ENCODE measurements at regions not wholly inside any gene's neighbourhood (a gene's known extent, or its start where the extent isn't known, plus 50 kb on each side); places are given as distances from the start of the nearest gene placed in this dataset.
"Not testable (repeated sequence)": the region's sequence is repeated elsewhere in the genome, so short reads cannot be mapped to it uniquely, and the experiment has no call there.

DNA sequence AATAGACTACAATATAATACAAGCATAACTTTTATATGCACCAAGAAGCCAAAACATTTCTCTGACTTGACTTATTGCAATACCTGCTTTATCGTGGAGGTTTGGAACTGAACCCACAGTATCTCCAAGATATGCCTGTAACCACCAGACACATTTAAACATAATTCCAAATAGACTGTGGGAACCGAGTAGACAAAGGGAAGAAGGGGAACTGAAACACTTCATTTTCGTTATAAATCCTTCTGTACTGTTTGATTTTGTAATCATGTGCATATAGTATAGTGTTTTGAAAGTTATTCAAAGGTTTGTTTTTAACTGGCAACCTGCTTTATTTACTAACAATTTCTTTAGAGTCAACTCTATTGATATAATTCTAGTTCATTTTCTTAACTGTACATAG lies 154.9 kb upstream of the BEND6 start:
- DNase-seq: no peak

DNA sequence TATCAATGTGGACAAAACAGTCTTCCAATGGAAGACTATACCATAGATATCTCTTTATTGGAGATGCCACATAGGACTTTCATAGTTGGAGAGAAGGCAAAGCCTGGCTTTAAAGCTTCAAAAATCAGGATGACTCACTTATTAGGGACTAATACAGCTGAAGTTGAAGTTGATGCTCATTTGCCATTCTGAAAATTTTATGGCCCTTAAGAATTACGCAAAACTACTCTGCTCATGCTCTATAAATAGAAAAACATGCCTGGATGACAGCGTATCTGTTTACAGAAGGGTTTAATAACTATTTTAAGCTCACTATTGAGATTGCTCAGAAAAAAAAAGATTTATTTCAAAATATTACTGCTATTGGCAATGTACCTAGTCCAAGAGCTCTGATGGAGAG lies 155.5 kb upstream of the DST start:
- no peak for DNase-seq

DNA sequence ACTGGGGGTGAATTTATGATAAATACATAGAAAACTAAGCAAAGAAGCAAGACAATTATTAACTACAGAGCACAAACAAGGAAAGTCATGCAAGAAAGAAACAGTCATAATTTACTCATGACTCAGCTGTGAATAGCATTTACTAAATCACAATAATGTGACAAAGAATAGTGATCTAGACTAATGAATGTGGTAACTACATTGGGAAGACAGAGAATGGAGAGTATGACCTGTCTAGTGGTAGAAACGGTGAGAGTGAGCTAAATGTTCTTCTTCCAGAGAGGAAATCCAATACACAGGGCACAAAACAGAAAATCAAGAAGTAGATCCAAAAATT lies 153.5 kb upstream of the DST start:
- DNase-seq: no peak

DNA sequence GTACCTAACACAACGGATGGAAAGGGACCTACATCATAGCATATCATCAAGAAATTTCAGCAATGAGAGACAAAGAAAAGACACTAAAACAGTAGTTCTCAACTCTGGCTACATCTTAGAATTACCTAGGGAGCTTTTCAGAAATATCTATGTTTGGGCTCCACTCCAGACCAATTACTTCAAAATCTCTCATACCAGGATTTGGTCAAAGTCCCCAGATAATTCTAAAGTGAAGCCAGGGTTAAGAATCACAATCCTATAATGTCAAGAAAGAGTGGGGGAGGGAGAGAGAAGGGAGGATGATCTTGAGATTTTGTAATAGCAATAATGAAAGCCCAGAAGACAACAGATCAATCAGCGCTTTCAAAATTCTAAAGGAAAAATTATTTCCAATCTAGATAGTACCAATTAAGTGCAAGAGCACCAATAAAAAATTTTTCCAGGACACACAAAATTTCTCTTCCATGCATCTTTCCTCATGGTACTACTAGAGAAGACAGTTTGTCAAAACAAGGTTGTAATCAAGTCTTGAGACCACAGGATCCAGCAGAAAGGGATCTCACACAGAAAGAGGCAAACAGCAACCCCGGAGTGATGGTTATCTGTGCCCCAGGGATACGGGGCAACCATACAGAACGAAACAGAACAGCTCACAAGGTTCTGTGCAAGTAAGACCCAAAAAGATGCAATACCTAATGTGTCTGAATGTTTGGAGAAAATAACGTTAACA lies 152.9 kb upstream of the DST start:
- no peak for DNase-seq

DNA sequence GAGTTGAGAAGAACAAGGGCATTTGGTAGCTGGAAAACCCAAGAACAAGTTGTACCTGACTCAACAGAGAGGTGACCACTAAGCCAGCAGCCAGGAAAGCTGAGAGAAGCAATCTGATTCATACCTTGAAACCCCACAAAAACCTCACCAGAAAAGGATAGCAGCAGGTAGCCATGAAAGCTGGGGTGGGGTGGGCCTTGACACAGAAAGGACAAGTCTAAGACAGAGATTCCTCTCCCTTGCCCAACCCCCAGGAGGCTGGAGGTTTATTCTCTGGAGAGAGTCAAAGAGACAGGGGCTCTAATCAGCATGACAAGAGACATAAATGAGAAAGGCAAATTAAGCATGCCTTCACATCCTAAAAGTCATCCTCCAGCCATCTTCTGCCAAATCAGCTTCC lies 151.7 kb upstream of the DST start:
- no peak for DNase-seq

DNA sequence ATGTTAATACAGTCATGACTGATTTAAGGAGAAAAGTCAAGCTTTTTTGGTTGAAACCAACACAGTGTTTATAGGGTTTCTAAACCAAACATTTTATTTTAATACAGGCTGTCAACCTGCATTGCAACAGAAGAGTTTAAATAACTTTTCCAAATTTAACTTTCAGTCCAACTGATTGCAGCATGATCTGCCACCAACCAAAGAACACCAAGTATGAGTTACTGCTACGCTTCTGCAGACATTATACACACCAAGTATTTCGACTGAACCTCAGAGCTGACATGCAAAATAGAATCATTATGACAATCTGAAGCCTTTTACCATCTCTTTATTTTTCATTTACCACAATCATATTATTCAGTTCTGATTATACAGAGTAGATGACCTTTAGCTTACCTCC lies 151.2 kb upstream of the DST start:
- DNase-seq: no peak

DNA sequence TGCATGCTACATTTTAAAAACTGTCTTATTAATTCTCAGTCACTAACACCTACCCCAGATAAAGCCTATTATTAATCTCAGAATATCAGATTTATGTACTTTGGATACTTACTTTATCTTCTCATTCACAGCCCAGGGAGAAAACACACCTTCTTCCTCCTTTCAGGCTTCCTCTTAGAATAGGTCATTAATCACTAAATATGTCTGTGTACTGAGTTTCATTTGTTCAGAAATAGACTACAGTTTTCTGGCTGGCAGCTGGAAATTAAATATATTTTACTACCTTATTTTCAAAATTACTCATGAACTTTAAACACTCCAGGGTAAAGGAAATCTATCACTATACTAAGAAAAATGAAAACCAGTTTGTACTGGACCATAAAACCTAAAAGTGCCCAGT lies 147.7 kb upstream of the DST start:
- DNase-seq: no peak

DNA sequence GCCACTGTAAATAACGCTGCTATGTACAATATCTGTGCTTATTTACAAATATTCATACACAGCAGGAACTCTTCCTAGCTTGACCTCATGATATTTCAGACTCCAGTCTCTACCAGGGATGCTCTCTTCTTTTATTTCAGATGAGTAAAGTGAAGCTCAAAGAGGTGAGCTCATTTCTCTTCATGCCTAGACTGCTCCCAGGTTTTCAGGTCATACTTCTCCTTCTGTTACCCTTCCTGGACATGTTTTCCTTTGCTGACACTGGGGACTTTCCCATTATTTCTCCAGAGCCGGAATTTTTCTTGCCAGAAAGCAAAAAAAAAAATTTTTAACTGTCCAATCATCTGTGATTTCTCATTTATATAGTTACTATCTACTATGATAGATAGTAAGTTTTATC lies 147.2 kb upstream of the DST start:
- no peak for DNase-seq

DNA sequence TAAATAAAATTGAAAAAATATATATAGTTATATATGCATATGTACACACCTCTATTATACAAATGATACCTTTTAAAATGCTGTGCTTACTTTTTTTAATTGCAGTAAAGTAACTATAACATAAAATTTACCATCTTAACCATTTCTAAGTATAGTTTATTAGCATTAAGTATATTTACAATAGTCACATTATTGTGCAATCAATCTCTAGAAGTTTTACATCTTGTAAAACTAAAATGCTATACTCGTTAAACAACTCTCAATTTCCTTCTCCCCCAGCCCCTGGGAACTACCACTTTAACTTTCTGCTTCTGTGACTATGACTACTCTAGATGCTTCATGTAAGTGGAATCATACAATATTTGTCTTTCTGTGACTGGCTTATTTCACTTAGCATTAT lies 146.7 kb upstream of the DST start:
- no peak for DNase-seq

DNA sequence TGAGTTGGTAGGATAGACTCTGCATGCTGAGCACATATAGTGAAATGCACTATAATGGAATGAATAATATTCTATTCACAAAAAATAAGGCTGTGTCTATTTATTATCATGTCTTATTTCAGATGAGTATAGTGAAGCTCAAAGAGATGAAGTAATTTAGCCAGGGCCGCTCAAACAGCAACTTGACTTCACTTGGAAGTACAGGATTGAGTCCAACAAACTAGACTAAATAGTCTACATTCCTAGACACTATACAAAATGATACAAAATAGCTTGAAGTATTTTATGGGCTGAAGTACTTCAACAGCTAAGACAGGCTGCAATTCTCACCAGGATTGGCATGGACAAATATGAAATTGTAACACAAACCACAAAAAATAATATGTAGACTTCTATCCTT lies 144.5 kb upstream of the DST start:
- DNase-seq: no peak

DNA sequence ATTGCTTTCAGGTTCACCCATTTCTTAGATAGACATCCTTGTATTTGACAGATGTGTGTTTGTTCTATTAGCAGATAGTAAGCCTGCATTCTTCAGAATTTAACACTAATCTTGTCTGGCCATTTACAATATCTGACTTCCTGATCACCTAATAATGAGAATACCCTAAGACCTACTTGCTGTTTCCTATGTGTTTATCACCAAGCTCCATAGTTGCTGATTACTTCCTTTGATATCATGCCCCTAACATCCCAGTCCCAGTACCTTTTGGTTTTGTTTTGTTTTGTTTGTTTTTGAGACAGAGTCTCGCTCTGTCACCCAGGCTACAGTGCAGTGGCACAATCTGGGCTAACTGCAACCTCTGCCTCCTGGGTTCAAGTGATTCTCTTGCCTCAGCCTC lies 143.6 kb upstream of the DST start:
- DNase-seq: no peak

DNA sequence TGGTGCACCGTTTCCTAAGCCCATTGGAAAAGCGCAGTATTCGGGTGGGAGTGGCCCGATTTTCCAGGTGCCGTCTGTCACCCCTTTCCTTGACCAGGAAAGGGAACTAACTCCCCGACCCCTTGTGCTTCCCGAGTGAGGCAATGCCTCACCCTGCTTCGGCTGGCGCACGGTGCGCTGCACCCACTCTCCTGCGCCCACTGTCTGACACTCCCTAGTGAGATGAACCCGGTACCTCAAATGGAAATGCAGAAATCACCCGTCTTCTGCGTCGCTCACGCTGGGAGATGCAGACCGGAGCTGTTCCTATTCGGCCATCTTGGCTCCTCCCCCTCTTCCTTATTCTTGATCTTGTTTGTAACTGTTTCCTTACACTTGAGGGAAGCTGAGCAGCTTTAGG lies 142.8 kb upstream of the DST start:
- DNase-seq: not testable (repeated sequence)

DNA sequence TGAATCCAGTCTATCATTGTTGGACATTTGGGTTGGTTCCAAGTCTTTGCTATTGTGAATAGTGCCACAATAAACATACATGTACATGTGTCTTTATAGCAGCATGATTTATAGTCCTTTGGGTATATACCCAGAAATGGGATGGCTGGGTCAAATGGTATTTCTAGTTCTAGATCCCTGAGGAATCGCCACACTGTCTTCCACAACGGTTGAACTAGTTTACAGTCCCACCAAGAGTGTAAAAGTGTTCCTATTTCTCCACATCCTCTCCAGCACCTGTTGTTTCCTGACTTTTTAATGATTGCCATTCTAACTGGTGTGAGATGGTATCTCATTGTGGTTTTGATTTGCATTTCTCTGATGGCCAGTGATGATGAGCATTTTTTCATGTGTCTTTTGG lies 137.4 kb upstream of the DST start:
- DNase-seq: not testable (repeated sequence)

DNA sequence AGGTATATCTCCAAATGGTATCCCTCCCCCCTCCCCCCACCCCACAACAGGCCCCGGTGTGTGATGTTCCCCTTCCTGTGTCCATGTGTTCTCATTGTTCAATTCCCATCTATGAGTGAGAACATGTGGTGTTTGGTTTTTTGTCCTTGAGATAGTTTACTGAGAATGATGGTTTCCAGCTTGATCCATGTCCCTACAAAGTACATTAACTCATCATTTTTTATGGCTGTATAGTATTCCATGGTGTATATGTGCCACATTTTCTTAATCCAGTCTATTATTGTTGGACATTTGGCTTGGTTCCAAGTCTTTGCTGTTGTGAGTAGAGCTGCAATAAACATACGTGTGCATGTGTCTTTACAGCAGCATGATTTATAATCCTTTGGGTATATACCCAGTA lies 135.8 kb upstream of the DST start:
- DNase-seq: not testable (repeated sequence)

DNA sequence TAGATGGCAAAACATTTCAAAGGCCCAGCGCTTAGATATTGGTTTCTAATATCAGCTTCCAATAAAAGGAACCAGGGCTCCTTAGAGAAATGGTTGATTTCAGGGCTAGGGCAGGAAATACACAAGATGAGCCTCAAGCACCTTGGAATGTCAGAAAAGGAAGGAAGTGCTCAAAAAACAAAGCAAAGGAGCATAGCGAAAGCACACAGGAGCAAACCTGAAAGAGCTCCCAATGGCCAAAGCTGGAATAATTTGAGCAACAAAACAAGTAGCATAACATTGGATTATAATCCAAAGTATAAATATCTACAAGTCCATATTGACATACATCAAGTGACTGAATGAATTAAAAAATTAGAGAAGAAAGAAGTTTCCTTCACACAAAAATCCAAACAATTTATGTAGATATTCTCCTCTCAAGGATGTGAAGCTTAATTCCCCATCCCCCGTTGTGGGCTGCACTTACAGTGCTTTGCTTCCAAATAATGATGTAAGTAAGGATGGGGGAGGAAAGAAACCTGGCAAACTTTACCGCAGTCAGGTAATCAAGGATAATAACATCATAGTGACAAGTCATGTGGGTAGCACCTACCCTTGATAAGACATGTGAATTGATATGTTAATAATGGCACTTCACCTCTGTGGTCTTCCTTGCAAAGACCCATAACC lies 132.9 kb upstream of the DST start:
- DNase-seq: no peak

DNA sequence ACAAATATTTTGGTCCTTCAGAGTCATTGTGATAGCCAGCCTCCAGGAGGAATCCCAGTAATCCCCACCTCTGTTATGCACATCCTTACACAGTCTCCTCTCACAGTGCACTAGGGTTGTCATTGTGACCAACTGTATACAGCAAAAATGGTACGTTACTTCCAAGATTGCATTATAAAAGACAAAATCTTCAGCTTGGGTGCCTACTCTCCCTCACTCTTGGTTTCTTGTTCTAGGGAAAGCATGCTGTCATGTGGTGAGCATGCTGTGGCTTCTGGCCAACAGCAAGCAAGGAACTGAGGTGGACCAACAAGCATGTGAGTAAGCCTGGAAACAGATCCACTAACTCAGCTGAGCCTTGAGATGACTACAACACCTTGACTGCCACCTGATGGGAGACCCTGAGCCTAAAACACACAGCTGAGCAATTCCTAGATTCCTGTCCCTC lies 130.1 kb upstream of the DST start:
- no peak for DNase-seq

DNA sequence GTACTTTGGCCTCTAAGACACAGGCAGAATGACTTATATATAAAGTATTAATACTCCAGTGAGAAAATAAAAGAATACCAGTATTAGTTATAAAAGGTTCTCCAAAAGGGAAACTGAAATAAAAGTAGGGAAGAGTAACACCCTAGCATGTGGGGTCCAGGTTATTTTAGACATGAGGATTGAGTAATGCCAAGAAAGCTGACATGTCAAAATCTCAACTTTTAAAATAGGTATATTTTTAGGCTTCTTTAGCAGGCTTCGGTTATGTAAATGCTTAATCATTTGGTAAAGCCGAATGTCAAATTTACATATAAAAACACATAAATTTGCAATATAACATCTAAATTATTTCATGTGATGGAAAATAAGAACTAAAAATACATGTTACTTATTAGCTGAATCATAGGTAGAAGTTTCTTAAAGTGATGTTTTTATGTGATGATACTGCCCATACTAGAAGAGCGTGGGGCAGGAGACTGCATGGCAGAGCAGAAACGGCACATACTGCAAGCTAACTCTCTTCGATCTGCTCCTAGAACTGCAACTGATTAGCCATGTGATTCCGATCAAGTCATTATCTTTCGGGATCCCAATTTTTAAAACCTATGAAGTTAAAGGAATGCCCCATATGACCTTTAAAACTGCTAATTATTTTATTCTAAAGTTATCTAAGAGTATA lies 129.4 kb upstream of the DST start:
- no peak for DNase-seq

DNA sequence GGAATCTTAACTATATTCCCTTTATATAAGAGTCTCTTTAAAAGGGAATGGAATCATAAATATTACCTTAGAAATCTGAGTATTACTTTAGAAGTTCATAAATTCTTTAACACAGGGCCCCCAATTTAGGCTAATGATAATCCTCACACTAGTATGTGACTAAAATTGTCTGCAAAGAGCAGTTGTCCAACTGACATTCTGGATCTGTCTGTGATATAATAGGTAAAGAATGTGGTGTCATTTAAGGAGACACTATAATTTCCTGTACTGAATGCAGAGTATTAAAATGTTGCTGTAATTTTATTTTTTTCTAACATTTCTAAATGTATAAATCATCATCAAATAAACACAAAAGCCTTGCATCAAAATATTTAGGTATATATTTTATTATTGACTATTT lies 128.5 kb upstream of the DST start:
- no peak for DNase-seq

DNA sequence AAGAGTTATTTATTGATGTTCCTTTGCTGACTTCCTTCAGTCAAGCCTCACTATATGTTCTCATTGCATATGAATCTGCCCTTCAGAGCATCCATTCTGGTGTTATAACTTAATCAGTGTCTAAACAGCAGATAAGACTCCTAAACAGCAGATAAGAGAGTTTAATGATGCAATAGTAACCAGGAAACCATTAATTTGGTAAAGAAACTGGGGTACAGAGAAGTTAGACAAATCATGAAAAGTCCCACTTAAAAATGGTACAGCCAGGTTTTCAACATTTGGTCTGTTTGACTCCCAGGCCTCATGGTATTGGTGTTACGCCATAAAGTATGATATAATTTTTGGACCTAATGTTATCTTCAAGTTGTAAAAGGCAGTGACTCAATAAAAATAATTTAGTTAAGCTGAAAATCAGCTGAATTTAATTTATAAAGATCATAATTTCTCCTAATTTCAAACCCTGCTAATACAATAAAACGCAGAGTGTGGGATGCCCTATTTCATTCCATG lies 127.4 kb upstream of the DST start:
- no peak for DNase-seq

DNA sequence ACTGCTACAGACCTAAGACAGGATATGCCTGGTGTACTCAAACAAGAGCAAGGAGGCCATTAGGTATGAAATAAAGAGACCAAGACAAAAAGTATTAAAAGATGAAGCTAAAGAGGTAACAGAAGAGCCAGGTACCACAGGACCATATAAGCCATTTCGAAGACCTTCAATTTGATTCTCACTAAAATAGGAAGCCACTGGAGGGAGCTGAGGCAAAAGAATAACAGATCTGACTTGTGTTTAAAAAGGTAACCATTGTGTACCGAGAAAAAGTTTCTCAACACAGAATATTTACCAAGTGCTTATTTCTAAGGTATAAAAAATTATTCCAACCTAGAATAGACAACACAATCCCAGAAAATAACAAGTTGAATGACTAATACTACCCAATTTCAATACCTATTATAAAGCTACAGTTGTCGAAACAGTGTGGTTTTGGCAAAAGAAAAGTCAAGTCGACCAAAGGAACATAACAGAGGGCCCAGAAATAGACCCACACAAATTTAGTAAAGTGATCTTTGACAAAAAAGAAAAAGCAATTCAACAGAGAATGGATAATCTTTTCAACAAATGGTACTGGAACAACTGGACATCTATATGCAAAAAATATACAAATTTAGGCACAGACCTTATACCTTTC lies 125.3 kb upstream of the DST start:
- DNase-seq: no peak

DNA sequence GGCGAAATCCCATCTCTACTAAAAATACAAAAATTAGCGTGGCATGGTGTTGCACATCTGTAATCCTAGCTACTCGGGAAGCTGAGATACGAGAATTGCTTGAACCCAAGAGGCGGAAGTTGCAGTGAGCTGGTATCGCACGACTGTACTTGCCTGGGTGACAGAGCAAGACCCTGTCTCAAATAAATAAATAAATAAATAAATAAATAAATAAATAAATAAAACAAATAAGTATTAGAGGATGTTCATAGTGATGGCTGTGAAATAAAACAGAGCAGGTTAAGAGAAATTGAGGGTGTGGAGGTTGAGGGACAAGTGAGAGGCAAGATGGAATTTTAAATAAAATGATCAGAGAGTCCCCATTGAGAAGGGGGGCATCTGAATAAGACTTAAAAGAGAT lies 124.7 kb upstream of the DST start:
- no peak for DNase-seq

DNA sequence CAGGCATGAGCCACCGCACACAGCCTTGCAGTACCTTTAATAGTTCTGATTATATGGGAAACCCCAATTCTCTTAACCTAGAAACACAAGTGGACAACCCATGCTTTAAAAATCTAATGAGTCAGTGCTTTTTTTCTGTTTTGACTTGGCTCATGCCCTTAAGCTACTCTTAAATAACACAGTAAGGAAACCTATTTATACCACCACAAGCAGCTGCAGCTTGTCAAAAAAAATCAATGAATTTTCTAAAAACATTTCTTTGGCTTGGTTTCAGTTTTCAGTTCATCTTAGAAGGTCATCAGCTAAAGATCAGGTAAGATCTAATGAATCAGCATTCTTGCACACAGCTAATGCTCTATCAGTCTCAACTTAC lies 124.1 kb upstream of the DST start:
- DNase-seq: no peak

DNA sequence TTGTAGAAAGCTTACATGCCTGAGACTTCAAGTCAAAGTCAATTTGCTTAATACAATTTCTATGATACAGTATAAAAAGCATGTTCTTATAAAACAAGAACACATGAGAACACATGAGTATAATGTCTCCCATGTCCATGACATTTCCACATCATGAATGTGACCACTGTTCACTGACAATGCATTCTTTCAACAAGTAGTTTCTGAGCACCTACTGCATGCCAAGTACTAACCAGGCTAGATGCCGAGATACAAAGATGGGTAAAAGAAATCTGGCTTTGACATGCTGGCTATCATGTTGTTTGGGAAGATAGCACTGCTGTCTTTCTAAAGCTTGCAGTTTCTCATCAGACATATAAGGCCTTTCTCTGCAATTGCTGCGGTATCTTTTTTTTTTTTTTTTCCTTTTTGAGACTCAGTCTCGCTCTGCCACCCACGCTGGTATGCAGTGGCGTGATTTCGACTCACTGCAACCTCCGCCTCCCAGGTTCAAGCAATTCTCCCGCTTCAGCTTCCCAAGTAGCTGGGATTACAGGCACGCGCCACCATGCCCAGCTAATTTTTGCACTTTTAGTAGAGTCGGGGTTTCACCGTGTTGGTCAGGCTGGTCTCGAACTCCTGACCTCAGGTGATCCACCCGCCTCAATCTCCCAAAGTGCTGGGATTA lies 123.6 kb upstream of the DST start:
- DNase-seq: no peak
